GM23338 (cell line): ENCODE measurements at regions not wholly inside any gene's neighbourhood (a gene's known extent, or its start where the extent isn't known, plus 50 kb on each side); places are given as distances from the start of the nearest gene placed in this dataset.

Experiments used
- ATAC-seq: fragments of 200-7000 bp; cut with Tn5 transposase; 3 replicates; pipeline ENCODE4 v1.9.1; 2020
- DNase-seq: peaks from one replicate; pipeline ENCODE4 v3.0.0-alpha.2; 2015; ENCODE audit warnings: low spot score
- H2AFZ ChIP-seq: fragments of 200-600 bp; sonication (generic); 2 replicates; pipeline ENCODE4 v1.8.0; 2016; ENCODE audit warnings: antibody characterized with exemption, mild to moderate bottlenecking, moderate library complexity
- H3F3A ChIP-seq: fragments of 200-600 bp; sonication (generic); replicated peaks from 2 replicates; pipeline ENCODE4 v1.8.0; 2017; ENCODE audit warnings: antibody characterized with exemption, mixed run types, low read depth
- H3K27ac ChIP-seq: fragments of 200-600 bp; sonication (generic); 2 replicates; pipeline ENCODE4 v1.6.1; 2016; ENCODE audit warnings: low read depth
- H3K27me3 ChIP-seq: fragments of 200-600 bp; sonication (generic); 2 replicates; pipeline ENCODE4 v1.8.0; 2016; ENCODE audit warnings: mild to moderate bottlenecking, mixed run types, moderate library complexity; ENCODE audit not compliant: insufficient read depth
- H3K36me3 ChIP-seq: fragments of 200-600 bp; sonication (generic); 2 replicates; pipeline ENCODE4 v1.8.0; 2016; ENCODE audit warnings: mild to moderate bottlenecking; ENCODE audit not compliant: insufficient read depth
- H3K4me1 ChIP-seq: fragments of 200-600 bp; sonication (generic); 2 replicates; pipeline ENCODE4 v1.8.0; 2016; ENCODE audit warnings: mild to moderate bottlenecking, moderate library complexity; ENCODE audit not compliant: insufficient read depth
- H3K4me2 ChIP-seq: fragments of 200-600 bp; sonication (generic); 2 replicates; pipeline ENCODE4 v1.7.1; 2017; ENCODE audit warnings: mixed run types
- H3K4me3 ChIP-seq: fragments of 200-600 bp; sonication (generic); 2 replicates; pipeline ENCODE4 v1.6.1; 2016; ENCODE audit warnings: mixed run types
- H3K79me2 ChIP-seq: fragments of 200-600 bp; sonication (generic); replicated peaks from 2 replicates; pipeline ENCODE4 v1.8.0; 2017; ENCODE audit warnings: mild to moderate bottlenecking; ENCODE audit not compliant: insufficient read depth
- H3K9me2 ChIP-seq: fragments of 200-600 bp; sonication (generic); 2 replicates; pipeline ENCODE4 v1.8.0; 2017; ENCODE audit not compliant: insufficient read depth
- H4K20me1 ChIP-seq: fragments of 200-600 bp; sonication (generic); replicated peaks from 2 replicates; pipeline ENCODE4 v1.8.0; 2017; ENCODE audit warnings: mild to moderate bottlenecking; ENCODE audit not compliant: insufficient read depth
- H3K27ac Mint-ChIP-seq: 2 replicates; pipeline ENCODE4 v1.8.0; 2020; ENCODE audit warnings: inconsistent platforms, mild to moderate bottlenecking, moderate library complexity, mixed read lengths
- H3K27me3 Mint-ChIP-seq: 3 replicates; pipeline ENCODE4 v1.8.0; 2022; ENCODE audit warnings: low read depth, mild to moderate bottlenecking, moderate library complexity, mixed read lengths, inconsistent platforms; ENCODE audit not compliant: insufficient read depth, poor library complexity
- H3K36me3 Mint-ChIP-seq: 3 replicates; pipeline ENCODE4 v1.8.0; 2021; ENCODE audit warnings: low read depth, mild to moderate bottlenecking, inconsistent platforms, moderate library complexity, mixed read lengths
- H3K4me1 Mint-ChIP-seq: 3 replicates; pipeline ENCODE4 v1.8.0; 2020; ENCODE audit warnings: mild to moderate bottlenecking, inconsistent platforms, mixed read lengths
- H3K4me3 Mint-ChIP-seq: 3 replicates; pipeline ENCODE4 v1.8.0; 2021; ENCODE audit warnings: moderate library complexity, mild to moderate bottlenecking, inconsistent platforms, mixed read lengths
- H3K9me3 Mint-ChIP-seq: 3 replicates; pipeline ENCODE4 v1.8.0; 2020; ENCODE audit warnings: moderate library complexity, mild to moderate bottlenecking, inconsistent platforms, mixed read lengths
- CREB1 ChIP-seq: fragments of 250-450 bp; sonication (Bioruptor Pico); IDR thresholded peaks from 2 replicates; pipeline ENCODE4 v1.5.0; 2020; ENCODE audit warnings: low read depth, mild to moderate bottlenecking, moderate library complexity
- CTCF ChIP-seq, 2 experiments: fragments of 200-600 bp in 1 of 2; sonication (generic) in 1 of 2; conservative IDR thresholded peaks; 2 replicates each; pipeline versions ENCODE4 v1.5.1 to v1.6.1; 2016 to 2017; ENCODE audit warnings: antibody characterized with exemption in 2 of 2, low read depth in 2 of 2, mild to moderate bottlenecking in 2 of 2, moderate library complexity in 1 of 2
- ETS1 ChIP-seq: IDR thresholded peaks from 2 replicates; pipeline ENCODE4 v1.6.1; 2016; ENCODE audit warnings: antibody characterized with exemption
- EZH2 ChIP-seq: fragments of 200-600 bp; sonication (generic); IDR thresholded peaks from one replicate; pipeline ENCODE4 v1.8.0; 2017; ENCODE audit warnings: antibody characterized with exemption, mild to moderate bottlenecking, low read depth; ENCODE audit not compliant: unreplicated experiment
- EZH2phosphoT487 ChIP-seq: fragments of 200-600 bp; sonication (generic); IDR thresholded peaks from one replicate; pipeline ENCODE4 v1.8.1; 2018; ENCODE audit warnings: antibody characterized with exemption; ENCODE audit not compliant: unreplicated experiment
- JUNB ChIP-seq: IDR thresholded peaks from one replicate; pipeline ENCODE4 v1.6.1; 2016; ENCODE audit warnings: antibody characterized with exemption; ENCODE audit not compliant: unreplicated experiment
- NANOG ChIP-seq: IDR thresholded peaks from 2 replicates; pipeline ENCODE4 v1.6.1; 2016; ENCODE audit warnings: antibody characterized with exemption, borderline replicate concordance
- POLR2AphosphoS5 ChIP-seq: IDR thresholded peaks from 2 replicates; pipeline ENCODE4 v1.6.1; 2016; ENCODE audit warnings: antibody characterized with exemption, low read depth
- REST ChIP-seq: IDR thresholded peaks from one replicate; pipeline ENCODE4 v1.6.1; 2018; ENCODE audit warnings: antibody characterized with exemption; ENCODE audit not compliant: unreplicated experiment
- STAT1 ChIP-seq: IDR thresholded peaks from one replicate; pipeline ENCODE4 v1.6.1; 2016; ENCODE audit warnings: antibody characterized with exemption; ENCODE audit not compliant: unreplicated experiment
- ZNF114 ChIP-seq: fragments of 250-450 bp; sonication (Bioruptor Pico); IDR thresholded peaks from 2 replicates; pipeline ENCODE4 v1.5.0; 2020; ENCODE audit warnings: mild to moderate bottlenecking, moderate library complexity
- ZNF462 ChIP-seq: fragments of 250-450 bp; sonication (Bioruptor Pico); IDR thresholded peaks from 2 replicates; pipeline ENCODE4 v1.5.0; 2020; ENCODE audit warnings: mild to moderate bottlenecking, moderate library complexity

- TF ChIP-seq ZNF462 (CRISPR knock-in tag) (no peak), POLR2AphosphoS5 (no peak), EZH2 (no peak), STAT1 (no peak), ZNF114 (no peak), ETS1 (no peak)
Observed at GRCh38 chr3:74271541-74271940, 342.9 kb downstream of the CNTN3 start (continued).

GRCh38 chr3:74269689-74270088, 344.8 kb downstream of the CNTN3 start:
- Histone ChIP-seq H3K4me2 (no peak overlapping the region), H3K27me3 (no peaks in the 10 kb centered on the region), H4K20me1 (no peaks in the 10 kb centered on the region), H3K36me3 (no peaks in the 10 kb centered on the region), H3K4me1 (no peaks in the 10 kb centered on the region), H3K27ac (no peak overlapping the region), H3F3A (no peaks in the 10 kb centered on the region), H3K4me3 (no peak overlapping the region), H3K9me2 (peaks cover 4% of the 10 kb centered on the region), H3K79me2 (no peaks in the 10 kb centered on the region), H2AFZ (no peak overlapping the region)
- Mint-ChIP-seq H3K27me3 (no peaks in the 10 kb centered on the region), H3K4me3 (no peak overlapping the region), H3K36me3 (no peaks in the 10 kb centered on the region), H3K4me1 (peaks cover 8% of the 10 kb centered on the region; the same call in 2 of the 3 replicates), H3K9me3 (no peaks in the 10 kb centered on the region), H3K27ac (no peak overlapping the region)
- ATAC-seq, result no peak
- DNase-seq, result no peak
- no peak for TF ChIP-seq EZH2phosphoT487
- no peak for TF ChIP-seq REST
- TF ChIP-seq POLR2AphosphoS5, result no peak
- TF ChIP-seq CREB1, result no peak
- no peak for TF ChIP-seq JUNB
- TF ChIP-seq CTCF (conservative IDR thresholded peaks at IDR 0.05; ENCODE audit: low read depth in 2 of 2), result no peak
- TF ChIP-seq ETS1, result no peak
- TF ChIP-seq NANOG, result no peak
